Chondrocyte (in vitro differentiated cells): ENCODE measurements at regions not wholly inside any gene's neighbourhood (a gene's known extent, or its start where the extent isn't known, plus 50 kb on each side); places are given as distances from the start of the nearest gene placed in this dataset.
"Not testable (repeated sequence)": the region's sequence is repeated elsewhere in the genome, so short reads cannot be mapped to it uniquely, and the experiment has no call there.

Experiments used
- DNase-seq: peaks from one replicate; pipeline ENCODE4 v3.0.0; 2021; ENCODE audit warnings: mixed read lengths, low spot score
- H3K27ac Mint-ChIP-seq: one replicate; pipeline ENCODE4 v1.8.0; 2021; ENCODE audit warnings: mild to moderate bottlenecking, moderate library complexity, mixed read lengths; ENCODE audit not compliant: unreplicated experiment
- H3K27me3 Mint-ChIP-seq: 2 replicates; pipeline ENCODE4 v1.8.0; 2021; ENCODE audit warnings: low read depth, mixed read lengths
- H3K36me3 Mint-ChIP-seq: 2 replicates; pipeline ENCODE4 v1.8.0; 2021; ENCODE audit warnings: low read depth, mixed read lengths
- H3K4me1 Mint-ChIP-seq: 2 replicates; pipeline ENCODE4 v1.8.0; 2021; ENCODE audit warnings: low read depth, mild to moderate bottlenecking, mixed read lengths
- H3K4me3 Mint-ChIP-seq: one replicate; pipeline ENCODE4 v1.8.0; 2021; ENCODE audit warnings: mild to moderate bottlenecking, moderate library complexity, mixed read lengths; ENCODE audit not compliant: unreplicated experiment
- H3K9me3 Mint-ChIP-seq: 2 replicates; pipeline ENCODE4 v1.8.0; 2021; ENCODE audit warnings: low read depth, mixed read lengths
- TF ChIP-seq, protein P1 (sequence below): fragments of 200-600 bp; sonication (generic); IDR thresholded peaks from 2 replicates; pipeline ENCODE4 v1.5.0; 2021; ENCODE audit warnings: antibody characterized with exemption, mild to moderate bottlenecking, moderate library complexity

DNA sequence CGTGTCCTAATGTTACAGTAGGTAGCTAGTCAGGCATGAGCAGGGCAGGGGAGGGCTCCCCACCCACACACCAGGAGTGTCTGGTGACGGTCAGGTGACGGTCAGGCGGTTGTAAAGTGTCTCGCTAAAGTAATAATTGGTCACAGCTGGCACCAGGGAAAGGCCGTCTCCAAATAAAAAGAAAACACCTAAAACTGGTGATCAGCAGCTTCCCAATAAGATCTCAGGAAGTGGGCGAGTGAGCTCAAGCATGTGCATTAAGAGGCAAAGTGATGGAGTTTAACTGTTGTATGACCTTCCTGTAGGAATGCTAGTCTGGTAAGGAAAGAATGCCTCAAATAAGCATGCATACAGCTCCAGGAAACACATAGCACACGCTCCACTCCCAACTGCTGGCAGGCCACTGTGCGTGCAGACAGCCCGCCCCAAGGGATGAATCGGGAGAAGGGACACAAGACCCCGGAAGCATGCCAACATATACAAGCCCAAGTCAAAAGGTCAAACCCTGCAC is 177.1 kb downstream of the RNF144A start:
- Mint-ChIP-seq H3K27me3 (no peaks in the 10 kb centered on the region), H3K27ac (peak overlapping the region; percentile 39), H3K9me3 (no peaks in the 10 kb centered on the region), H3K4me3 (no peak overlapping the region), H3K4me1 (peaks cover 38% of the 10 kb centered on the region), H3K36me3 (no peaks in the 10 kb centered on the region)
- DNase-seq: no peak
- TF ChIP-seq, protein P1, sequence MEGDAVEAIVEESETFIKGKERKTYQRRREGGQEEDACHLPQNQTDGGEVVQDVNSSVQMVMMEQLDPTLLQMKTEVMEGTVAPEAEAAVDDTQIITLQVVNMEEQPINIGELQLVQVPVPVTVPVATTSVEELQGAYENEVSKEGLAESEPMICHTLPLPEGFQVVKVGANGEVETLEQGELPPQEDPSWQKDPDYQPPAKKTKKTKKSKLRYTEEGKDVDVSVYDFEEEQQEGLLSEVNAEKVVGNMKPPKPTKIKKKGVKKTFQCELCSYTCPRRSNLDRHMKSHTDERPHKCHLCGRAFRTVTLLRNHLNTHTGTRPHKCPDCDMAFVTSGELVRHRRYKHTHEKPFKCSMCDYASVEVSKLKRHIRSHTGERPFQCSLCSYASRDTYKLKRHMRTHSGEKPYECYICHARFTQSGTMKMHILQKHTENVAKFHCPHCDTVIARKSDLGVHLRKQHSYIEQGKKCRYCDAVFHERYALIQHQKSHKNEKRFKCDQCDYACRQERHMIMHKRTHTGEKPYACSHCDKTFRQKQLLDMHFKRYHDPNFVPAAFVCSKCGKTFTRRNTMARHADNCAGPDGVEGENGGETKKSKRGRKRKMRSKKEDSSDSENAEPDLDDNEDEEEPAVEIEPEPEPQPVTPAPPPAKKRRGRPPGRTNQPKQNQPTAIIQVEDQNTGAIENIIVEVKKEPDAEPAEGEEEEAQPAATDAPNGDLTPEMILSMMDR: no peak

DNA sequence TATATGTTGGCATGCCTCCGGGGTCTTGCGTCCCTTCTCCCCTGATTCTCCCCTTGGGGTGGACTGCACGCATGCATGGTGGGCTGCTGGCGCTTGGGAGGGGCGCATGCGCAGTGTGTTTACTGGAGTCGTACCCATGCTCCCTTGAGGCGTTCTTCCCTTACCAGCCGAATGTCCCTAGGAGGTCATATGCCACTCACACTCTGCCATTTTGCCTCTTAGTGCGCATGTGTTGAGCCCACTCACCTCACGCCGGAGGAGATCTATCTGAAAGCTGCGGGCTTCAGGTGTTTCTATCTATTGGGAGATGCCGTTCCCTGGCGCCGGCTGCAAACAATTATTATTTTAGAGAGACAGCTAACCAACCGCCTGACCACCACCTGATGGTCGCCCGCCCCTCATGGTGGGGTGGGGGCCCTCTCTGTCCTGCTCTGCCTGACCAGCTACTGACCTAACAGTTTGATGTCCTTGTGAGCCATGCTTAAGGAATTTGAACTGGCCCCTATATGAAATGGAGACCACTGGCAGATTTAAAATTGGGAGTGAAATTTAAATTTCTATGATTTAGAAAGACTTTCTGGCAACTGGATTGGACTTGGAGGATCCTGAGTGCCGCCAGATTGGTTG is 179.6 kb downstream of the RNF144A start:
- Mint-ChIP-seq H3K9me3 (no peaks in the 10 kb centered on the region), H3K36me3 (no peaks in the 10 kb centered on the region), H3K27me3 (no peaks in the 10 kb centered on the region), H3K27ac (no peak overlapping the region), H3K4me1 (peaks cover 38% of the 10 kb centered on the region), H3K4me3 (peak overlapping the region; percentile 35)
- no peak for DNase-seq
- TF ChIP-seq, protein P1: no peak

DNA sequence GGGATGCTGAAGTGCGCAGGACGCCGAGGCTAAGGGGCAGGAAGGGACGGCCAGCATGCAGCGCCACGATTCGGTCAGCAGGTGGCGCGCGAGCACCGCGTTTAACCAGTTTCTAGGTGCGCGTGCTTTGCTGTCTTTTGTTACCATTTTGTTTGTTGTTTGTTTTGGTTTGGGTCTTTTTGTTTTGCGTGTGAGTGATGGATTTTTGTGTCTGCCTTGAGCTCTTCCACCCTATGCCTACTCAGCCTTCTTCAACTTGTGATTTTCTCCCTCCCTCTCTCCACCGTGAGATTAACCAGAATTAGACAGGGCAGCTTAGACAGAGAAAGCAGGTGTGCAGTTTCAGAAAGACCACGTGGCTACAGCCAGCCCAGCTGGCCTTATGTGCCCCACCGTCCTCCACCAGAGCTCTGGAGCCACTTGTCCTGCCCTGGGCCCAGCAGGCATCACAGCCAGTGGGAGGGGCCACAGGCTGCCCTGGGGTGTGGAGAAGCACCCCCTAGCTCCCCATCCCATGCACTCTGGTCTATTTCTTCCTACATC is 180.2 kb downstream of the RNF144A start:
- Mint-ChIP-seq H3K27ac (no peak overlapping the region), H3K4me3 (peak overlapping the region; percentile 35), H3K27me3 (no peaks in the 10 kb centered on the region), H3K9me3 (no peaks in the 10 kb centered on the region), H3K36me3 (no peaks in the 10 kb centered on the region), H3K4me1 (peaks cover 38% of the 10 kb centered on the region)
- TF ChIP-seq, protein P1: peak; percentile 100
- DNase-seq: no peak

DNA sequence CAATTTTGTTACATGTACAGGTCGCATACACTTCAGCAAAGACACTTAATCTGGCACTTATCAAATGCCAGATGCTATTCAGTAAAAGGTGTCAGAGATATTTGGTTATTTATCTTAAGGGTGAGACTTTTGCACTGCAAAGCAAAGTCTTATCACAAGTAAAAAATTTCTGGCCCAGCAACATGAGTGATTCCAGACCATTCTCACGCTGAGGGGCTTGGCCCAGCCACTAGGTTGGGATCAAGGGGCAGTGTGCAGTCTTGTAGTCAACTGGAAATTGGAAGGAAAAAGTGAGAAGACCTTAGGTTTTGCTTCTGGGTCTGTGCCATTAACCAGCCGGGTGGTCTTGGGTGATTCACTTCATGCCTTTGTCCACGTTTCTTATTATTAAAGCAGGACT is 181.6 kb downstream of the RNF144A start:
- TF ChIP-seq, protein P1: no peak
- no peak for DNase-seq
- H3K9me3 Mint-ChIP-seq: no peaks in the 10 kb centered on the region
- no peak overlapping the region for H3K27ac Mint-ChIP-seq
- no peaks in the 10 kb centered on the region for H3K36me3 Mint-ChIP-seq
- peaks cover 31% of the 10 kb centered on the region for H3K4me1 Mint-ChIP-seq
- H3K4me3 Mint-ChIP-seq: no peak overlapping the region
- no peaks in the 10 kb centered on the region for H3K27me3 Mint-ChIP-seq

DNA sequence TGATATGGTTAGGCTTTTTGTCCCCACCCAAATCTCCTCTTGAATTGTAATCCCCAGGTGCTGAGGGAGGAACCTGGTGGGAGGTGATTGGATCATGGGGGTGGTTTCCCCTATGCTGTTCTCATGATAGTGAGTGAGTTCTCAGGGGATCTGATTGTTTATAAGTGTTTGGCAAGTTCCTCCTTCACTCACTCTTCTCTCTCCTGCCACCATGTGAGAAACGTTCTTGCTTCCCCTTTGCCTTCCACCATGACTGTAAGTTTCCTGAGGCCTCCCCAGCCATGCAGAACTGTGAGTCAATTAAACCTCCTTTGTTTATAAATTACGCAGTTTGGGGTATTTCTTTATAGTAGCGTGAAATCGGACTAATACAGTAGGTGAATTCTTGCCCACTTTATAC is 182.5 kb downstream of the RNF144A start:
- peaks cover 23% of the 10 kb centered on the region for H3K4me1 Mint-ChIP-seq
- not testable (repeated sequence) for H3K4me3 Mint-ChIP-seq, H3K27ac Mint-ChIP-seq, H3K36me3 Mint-ChIP-seq, H3K27me3 Mint-ChIP-seq, H3K9me3 Mint-ChIP-seq, DNase-seq

DNA sequence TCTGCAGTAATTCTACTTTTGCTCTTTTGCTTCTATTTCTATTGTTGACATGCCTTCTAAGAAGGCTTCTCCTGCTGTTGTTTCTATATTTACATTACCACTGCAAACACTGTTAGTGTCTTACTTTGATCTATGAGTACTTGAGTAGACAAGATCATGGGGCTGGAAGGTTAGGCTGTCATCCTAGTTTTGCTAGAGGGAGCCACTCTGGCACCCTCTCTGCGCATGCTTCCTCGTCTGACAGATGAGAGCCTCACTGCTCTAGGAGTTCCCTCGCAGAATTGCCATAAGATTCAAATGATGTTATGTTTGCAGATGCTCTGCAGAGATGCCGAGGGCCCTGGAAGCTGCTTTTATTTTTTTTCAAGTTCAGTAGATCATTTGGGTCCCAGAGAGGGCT is 185.6 kb downstream of the RNF144A start:
- Mint-ChIP-seq H3K36me3 (no peaks in the 10 kb centered on the region), H3K9me3 (no peaks in the 10 kb centered on the region), H3K27me3 (peaks cover 1% of the 10 kb centered on the region), H3K27ac (no peak overlapping the region), H3K4me1 (no peaks in the 10 kb centered on the region), H3K4me3 (no peak overlapping the region)
- DNase-seq: no peak
- TF ChIP-seq, protein P1: no peak
